Tibial nerve (tissue), 4 donors: ENCODE measurements at regions not wholly inside any gene's neighbourhood (a gene's known extent, or its start where the extent isn't known, plus 50 kb on each side); places are given as distances from the start of the nearest gene placed in this dataset.

Source experiments
- EP300 ChIP-seq, 2 donors: sonication (generic); formaldehyde crosslinking; IDR thresholded peaks; one replicate each; pipeline ENCODE4 v1.6.1; 2017; ENCODE audit warnings: antibody characterized with exemption in 2 of 2, mild to moderate bottlenecking in 1 of 2
- POLR2A ChIP-seq, 2 donors: fragments of 450-650 bp; IDR thresholded peaks; one replicate each; pipeline ENCODE4 v1.6.1; 2017; ENCODE audit warnings: antibody characterized with exemption in 2 of 2, mild to moderate bottlenecking in 2 of 2, moderate library complexity in 2 of 2
- TF ChIP-seq, protein P1 (sequence below), 5 experiments: fragments of 200-600 bp in 3 of 5; fragments of 450-650 bp in 2 of 5; sonication (generic) in 3 of 5; IDR thresholded peaks; one replicate each; pipeline ENCODE4 v1.5.1; 2016 to 2019; ENCODE audit warnings: antibody characterized with exemption in 5 of 5, mild to moderate bottlenecking in 3 of 5, moderate library complexity in 2 of 5

DNA sequence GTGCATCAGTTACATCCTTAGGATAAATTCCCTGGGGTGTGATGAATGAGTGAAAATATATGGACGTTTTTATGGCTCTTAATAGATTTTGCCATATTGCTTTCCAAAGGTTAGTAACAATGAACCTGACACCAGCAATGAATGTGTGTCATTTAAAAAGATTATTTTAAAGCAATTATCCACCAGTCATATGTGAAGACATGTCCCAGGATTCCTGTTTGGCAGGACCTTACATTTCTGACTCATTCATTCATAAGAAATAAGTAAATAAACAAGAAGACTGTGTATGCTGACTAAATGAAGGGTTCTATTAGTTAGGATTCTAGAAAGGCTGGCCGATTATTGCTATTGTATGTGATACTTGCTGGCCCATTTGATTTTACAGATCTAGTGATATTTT, 201.5 kb downstream of the SOX2 start:
- TF ChIP-seq, protein P1, sequence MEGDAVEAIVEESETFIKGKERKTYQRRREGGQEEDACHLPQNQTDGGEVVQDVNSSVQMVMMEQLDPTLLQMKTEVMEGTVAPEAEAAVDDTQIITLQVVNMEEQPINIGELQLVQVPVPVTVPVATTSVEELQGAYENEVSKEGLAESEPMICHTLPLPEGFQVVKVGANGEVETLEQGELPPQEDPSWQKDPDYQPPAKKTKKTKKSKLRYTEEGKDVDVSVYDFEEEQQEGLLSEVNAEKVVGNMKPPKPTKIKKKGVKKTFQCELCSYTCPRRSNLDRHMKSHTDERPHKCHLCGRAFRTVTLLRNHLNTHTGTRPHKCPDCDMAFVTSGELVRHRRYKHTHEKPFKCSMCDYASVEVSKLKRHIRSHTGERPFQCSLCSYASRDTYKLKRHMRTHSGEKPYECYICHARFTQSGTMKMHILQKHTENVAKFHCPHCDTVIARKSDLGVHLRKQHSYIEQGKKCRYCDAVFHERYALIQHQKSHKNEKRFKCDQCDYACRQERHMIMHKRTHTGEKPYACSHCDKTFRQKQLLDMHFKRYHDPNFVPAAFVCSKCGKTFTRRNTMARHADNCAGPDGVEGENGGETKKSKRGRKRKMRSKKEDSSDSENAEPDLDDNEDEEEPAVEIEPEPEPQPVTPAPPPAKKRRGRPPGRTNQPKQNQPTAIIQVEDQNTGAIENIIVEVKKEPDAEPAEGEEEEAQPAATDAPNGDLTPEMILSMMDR (IDR thresholded peaks at IDR 0.05) = no peak
- TF ChIP-seq EP300 (IDR thresholded peaks at IDR 0.05) = no peak
- TF ChIP-seq POLR2A (IDR thresholded peaks at IDR 0.05) = no peak
